GM21825 (cell line): ENCODE measurements at regions not wholly inside any gene's neighbourhood (a gene's known extent, or its start where the extent isn't known, plus 50 kb on each side); places are given as distances from the start of the nearest gene placed in this dataset.

Experiments
- ATAC-seq: cut with Tn5 transposase; IDR thresholded peaks from one replicate; pipeline ENCODE4 v1.9.1; 2021; ENCODE audit warnings: mild to moderate bottlenecking, moderate library complexity; ENCODE audit not compliant: unreplicated experiment

DNA sequence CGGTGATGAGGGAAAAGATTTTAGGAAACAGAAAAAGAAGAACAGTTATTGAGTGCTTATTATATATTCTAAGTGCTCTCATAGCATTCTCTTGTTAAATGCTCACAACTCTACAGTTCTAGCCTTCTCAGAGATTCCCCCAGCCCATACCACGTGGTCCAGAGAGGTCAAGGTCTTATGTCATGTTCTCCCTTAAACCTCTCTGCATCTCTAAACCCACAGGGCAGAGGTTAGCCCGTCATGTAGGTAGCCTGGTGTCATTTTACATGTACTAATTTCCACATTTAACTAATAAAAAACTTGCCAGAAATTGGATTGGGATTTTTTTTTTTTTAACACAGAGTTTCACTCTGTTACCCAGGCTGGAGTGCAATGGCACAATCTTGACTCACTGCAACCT is 178.0 kb downstream of the CEMIP2 start:
- no peak for ATAC-seq

DNA sequence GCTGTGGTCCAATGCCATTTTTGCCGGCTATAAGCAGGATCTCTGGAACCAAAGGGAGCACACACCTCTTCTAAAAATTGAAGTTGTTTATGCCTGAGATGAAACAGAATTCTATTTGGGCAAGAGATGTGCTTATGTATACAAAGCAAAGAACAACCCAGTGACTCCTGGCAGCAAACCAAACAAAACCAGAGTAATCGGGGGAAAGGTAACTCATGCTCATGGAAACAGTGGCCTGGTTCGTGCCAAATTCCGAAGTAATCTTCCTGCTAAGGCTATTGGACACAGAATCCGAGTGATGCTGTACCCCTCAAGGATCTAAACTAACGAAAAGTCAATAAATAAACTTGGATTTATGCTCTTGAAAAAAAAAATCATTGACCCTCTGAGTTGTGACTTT is 178.7 kb downstream of the CEMIP2 start:
- no peak for ATAC-seq

DNA sequence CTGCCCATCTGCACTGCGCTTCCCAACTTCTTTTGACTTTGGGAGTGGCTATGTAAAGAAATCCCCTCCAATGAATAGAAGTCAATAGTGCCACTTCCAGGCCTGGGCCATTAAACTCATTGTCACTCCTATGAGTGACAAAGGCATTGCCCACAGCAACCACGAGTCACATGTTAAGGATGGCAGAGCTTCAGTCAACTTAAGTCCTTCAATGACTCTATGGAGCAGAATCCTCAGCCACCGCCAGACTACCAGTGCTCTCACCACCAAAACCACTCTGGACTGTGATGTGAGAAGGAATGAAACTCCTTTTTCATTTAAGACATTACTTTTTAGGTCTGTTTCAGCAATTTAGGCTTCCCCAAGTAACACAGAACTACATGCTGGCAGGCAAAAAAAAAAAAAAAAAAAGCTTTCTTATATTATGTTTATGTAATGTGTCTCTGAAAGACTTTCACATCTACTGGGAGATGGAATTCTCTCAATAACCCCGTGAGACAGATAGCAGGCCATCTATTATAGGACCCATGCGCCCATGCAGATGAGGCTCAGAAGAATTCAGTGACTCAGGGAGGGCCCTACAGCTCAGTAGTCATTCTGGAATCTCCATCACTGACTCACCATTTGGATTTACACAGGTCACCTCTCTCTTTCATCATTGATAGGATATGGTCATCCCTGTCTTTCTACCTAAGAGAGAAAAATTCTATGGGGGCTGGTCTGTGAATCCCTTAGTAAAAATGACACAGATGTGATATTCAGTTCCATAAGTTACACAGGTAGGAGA is 180.5 kb downstream of the CEMIP2 start:
- no peak for ATAC-seq

DNA sequence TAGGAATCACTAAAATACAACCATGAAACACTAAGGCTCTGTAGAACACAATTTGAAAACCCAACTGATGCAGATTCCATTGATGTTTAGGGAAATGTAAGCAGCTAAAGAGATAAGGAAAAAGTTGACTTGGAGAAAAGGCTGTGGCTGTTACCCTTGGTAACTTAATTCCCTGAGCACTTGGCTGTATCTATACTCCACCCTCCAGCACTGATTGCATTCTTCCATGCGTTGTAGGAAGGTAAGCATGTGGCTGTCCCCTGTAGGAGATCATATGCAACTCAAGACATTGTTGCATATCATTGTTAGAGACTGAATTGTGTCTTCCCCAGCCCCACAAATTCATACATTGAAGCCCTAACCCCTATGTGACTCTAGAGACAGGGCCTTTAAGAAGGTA is 184.5 kb downstream of the CEMIP2 start:
- ATAC-seq = no peak

DNA sequence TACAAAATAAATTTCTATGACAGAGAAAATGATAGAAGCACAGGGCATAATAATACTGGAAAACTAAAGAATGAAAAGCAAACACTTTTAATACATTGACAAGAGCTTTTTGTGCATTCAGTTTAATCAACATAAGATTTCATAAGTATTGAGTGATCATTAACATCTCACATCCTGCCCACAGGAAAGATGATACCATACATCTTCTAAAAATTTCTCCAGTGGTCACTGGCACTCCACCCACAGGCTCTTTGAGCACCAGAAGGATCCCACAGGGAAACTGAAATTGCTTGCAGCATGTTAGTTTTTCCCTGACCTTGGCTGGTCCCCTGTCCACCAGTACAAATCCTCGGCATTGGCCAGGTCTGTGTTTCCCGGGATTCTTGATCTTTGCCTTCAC is 186.0 kb downstream of the CEMIP2 start:
- no peak for ATAC-seq

DNA sequence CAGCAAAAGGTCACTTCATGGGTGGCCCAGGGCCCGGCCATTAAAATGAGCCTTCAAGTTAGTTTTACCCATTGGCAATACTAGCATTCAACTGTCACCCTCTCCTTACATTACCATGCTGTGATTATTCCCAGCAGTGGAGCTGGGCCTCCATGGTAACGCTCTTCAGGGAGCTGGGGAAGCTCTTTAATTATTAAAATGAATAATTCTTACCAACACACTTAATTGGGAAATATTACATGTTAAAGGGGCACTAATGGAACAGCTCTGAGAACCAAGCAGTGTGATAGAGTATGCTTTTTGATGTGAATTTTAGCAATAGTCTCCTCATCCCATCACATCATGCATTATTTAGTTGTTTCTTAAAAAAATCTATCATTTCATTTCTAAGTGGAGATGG is 187.2 kb downstream of the CEMIP2 start:
- ATAC-seq = no peak

DNA sequence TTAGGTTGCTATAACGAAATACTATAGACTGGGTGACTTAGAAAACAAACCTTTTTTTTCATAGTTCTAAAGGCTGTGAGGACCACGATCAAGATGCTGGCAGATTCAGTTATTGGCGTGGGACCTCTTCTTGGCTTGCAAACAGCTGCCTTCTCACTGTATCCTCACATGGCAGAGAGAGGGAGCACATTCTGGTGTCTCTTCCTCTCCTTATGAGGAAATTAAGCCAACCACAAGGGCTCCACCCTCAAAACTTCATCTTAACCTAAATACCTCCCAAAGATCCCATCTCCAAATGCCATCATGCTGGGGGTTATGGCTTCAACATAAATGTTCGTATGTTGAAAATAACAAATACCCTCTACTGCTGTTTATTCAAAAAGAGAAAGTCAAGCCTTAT is 197.1 kb downstream of the CEMIP2 start:
- ATAC-seq = no peak

DNA sequence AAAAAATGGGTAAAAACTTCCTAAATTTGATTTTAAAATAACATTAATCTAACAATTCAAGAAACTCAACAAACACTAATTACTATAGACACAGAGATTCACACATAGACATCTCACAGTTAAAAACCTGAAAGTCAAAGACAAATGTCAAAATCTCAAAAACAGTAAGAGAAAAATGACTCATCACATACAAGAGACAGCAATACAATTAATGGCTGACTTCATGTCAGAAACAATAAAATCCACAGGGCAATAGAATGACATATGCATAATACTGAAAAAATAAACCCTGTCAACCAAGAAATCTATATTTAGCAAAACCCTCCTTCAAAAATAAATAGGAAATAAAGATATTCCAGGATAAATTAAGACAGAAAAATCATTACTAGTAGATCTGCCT is 200.4 kb downstream of the CEMIP2 start:
- ATAC-seq = no peak

DNA sequence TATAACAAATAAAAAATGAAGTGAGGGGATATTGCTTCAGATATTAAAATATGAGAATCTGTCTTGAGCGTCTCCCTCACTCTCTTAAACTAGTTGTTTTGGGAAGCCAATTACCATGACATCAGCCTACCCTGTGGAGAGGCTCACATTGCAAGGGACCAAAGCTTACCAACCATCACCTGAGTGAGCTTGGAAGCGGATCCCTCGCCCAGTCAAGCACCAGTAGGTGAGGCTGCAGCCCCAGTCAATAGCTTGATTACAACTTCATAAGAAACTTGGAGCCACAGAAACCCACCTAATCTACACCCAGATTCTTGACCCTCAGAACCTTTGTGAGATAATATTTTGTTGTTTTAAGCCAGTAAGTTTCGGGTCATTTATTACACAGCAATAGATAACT is 206.2 kb downstream of the CEMIP2 start:
- no peak for ATAC-seq

DNA sequence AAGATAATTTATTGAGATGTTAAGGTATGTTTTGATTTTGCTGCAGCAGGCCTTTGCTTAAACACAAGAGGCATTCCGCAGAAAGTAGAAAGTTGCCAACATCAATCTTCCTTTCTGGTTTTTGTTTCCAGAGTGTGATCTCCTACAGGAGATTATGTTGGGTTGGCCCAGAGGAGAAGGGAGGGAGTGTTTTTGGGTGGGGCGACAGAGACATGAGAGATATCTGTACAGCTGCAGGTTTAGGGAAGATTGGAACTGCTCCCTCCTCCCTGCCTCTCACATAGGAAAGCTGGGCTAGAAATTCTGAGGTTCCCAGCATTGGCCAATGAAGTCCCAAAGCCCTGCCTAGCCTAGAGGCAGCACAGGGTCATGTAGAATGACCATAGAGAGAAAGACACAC is 211.0 kb downstream of the CEMIP2 start:
- ATAC-seq = no peak

DNA sequence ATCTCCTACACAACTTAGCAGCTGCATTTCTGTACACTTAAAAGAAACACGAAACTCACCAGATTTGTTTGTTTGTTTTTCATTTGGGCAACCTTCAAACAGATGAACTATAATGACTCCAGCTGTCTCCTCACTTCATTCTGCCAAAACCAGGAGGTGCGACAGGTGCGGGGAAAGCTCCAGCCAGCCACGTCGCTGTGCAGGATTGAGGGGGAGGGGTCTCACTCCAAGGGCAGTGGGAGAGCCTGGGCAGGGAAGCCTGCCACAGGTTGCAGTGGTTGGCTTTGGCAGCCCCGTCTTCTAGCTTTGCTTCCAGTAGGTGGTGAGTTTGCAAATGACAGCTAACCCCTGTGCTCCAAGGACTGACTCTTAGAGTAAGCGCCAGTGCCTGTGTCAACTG is 215.8 kb downstream of the CEMIP2 start:
- ATAC-seq = no peak

DNA sequence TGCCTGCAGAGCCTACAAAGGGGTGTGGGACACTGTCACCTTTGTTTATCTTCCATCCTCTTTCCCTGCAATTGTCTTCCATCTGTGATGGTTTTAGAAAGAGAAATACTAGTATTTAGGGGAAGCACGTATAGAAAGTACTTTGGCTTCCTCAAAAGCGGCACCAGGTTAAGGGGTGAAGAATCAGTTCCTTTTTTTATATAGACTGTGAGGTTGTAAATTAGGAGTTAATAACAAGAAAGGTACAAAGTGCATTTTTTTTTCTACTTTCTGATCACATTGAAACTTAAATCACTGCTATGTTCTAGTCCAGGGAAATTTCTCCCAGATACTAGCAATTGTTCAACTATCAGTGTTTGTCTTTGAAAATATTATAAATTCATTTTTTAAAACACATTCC is 219.3 kb downstream of the CEMIP2 start:
- peak; percentile 92 for ATAC-seq

DNA sequence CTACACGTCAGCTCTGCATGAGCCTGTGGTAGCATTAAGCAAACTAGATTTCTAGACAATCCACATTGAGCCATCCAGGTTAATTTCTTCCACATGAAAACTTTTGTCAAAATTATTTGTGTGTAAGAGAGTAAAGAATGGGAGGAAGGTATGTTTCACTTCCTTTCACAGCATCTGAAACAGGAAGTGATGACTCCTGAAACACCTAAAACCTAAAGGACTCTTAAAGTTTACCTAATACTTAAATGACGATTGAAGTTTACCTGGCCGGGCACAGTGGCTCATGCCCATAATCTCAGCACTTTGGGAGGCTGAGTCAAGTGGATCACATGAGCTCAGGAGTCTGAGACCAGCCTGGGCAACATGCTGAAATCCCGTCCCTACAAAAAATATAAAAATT is 223.8 kb downstream of the CEMIP2 start:
- no peak for ATAC-seq

DNA sequence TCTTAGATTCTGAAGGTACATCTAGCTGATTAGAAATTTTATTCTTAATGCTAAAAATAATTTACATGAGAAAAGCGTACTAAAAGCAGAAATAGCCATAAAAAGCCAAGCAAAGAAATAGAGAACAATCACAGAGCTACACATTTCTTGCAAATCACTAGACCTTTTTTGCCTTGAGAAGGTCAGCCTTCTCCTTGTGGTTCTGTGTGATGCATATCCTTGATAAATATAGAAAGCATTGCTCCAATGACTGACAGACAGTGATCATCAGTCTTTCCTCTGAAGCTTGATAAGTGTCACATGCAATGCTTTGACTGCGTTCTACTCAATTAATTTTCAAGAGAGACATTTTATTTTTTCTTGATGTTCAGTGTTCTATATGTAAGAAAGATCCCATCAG is 226.9 kb downstream of the CEMIP2 start:
- ATAC-seq = no peak

DNA sequence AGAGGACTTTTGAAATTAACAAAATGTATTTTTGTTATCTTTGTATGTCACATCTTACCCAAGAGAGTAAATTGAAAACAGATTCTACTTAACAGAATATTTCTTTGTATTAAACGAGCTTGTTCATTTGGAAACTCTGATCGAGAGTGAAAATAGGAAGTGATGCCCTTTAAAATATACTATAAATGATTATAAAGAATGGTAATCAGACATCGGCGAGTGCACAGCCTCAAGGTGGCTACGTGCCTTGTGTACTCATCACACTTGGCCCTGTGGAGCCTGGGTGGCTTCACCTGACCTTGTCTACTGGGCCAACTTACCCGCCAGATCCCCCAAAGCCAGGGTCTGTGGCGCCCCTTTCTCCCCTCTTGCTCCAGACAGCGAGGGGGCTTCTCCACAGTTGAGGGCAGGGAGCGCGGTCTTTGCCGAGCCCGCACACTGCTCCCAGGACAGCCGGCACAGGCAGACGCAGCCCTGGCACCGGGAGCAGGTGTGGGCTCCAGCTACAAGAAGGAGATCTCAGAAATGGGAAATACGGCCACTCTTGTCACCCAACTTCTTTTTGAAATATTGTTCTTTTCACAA is 243.2 kb downstream of the CEMIP2 start:
- ATAC-seq = no peak

DNA sequence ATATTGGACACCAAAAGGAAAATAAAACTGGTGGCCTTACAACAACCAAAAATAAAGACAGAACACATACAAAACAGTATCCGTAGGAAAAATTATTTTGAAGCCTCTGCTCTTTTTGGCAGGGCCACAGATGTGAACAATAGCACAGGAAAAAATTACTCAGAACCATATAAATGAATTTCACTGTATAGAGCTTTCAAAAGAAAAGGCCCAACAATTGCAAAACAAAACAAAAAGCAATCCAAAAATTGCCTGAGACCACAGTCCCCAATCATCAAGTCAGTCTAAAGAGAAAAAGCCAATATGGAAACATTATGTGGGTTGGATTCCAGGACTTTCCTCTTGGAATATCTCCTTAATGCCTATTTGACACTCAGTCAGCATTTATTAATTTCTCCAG is 243.8 kb downstream of the CEMIP2 start:
- ATAC-seq = no peak

DNA sequence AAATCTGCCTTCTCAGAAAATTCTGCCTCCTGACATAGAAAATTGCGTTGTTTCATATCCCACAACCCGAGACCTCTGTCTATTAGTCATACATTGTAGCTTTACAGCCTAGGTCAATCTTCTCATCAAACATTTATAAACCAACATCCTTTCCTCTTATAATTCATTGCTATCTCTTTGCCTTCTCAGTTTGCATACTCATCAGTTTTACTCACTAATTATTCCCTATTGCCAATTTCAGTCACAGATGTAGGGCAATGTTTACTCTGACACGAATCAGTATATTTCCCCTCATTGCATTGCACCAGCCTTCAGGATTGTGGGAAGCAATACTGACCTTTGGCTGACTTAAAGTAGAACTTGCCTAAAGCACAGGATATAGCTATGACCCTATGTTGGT is 247.2 kb downstream of the CEMIP2 start:
- no peak for ATAC-seq

DNA sequence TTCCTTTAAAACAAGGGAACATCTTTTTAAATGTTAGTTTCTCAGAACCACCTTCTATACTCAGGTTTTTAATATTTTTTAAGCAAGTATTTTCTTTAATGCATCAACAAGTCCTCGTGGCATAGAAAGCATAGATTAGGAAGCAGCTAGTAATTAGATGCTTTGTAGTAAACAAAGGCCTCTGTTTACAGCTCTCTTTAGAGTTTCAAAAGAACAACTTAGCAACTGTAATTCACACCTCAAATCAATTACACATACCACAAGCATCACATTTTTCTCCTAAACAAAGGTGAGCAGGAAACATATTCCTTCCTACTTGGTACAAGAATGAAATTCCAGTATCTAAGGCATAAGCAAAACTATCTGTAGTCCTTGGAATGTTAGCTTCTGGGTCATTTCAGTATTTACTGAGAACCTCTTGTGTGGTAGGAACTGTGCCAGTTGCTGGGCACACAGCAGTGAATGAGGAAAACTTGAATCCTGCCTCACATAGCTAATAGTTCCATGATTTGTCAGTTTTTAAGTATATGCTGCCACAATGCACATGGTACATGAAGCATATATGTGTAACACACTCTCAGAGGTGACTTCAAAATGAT is 249.1 kb downstream of the CEMIP2 start:
- ATAC-seq = no peak

DNA sequence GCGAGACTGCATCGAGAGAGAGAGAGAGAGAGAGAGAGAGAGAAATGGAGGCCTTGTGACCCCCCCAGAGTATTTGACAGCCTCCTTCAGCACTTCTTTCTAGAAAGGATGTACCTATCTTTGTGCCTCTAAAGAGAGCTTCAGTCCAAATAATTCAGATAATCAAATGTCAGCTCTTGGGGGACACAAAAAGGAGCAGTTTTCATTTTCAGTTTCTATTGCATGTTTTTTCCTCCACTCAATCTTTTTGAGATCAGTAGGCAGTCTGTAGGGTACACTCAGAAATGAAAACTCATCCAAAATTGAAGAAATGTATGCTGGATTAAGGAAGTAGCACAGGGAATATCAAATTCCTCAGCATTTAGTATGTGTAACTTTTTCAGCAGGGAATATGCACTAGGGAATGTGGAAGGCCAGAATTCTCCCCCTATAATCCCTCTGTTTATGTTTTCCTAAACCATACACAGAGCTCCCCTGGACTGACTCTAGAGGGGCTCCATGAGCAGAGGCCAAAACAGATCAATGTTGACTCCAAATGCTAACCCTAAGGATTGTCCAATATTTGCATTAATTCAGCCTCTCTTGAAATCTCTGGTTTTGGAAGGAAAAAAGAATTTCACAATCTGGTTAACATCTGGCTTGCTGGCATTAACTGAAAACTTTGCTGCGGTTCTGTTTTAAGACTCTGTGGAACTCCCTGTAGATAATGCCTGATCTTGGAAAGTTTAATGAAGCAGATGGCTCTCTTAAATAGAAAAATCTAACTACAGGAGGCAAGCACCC is 250.1 kb downstream of the CEMIP2 start:
- no peak for ATAC-seq

DNA sequence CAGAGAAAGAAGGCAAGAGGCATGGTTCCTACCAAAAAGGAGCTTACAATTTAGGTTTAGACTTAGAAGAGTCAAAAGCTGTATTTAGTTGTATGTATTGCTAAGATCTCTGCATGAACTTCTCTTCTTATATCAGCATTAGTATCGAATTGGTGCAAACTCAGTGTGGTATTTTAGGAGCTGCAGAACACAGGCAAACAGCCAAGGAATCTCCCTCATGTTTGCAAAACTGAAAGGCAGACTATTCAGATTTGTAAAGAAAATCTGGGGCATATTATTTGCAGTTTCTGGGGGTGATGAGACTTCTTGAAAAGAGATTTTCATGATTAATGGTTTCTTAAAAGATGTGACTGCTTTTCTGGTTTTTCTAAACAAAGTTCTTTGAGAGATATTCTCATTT is 252.7 kb downstream of the CEMIP2 start:
- ATAC-seq = no peak

DNA sequence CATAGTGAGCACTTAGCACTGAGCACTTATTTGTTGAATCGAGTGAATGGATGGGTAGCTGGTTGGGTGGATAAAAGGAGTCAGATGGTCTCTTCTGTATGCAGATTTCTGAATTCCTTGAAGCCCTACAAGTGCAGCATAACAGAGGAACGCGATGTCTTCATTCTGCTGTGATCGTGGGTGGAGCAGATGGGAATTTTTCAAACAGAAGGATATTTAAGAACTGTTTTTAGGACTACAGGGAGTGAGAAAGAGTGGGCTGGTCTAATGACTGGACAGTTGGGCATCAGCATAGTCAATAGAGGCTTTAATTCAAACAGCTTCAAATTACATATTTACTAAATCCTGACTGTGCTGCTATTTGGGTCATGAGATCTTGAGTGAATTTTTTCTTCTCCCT is 253.2 kb downstream of the CEMIP2 start:
- no peak for ATAC-seq
